OCI-LY3 (cell line): ENCODE measurements at regions not wholly inside any gene's neighbourhood (a gene's known extent, or its start where the extent isn't known, plus 50 kb on each side); places are given as distances from the start of the nearest gene placed in this dataset.

Experiments used
- H2AFZ ChIP-seq: fragments of 200-600, 300-600 bp; shearing (Covaris generic); 2 replicates; pipeline ENCODE4 v1.6.0; 2014; ENCODE audit warnings: antibody characterized with exemption, low read depth, low read length
- H3K27ac ChIP-seq: fragments of 200-600, 300-600 bp; sonication (generic); 2 replicates; pipeline ENCODE4 v1.5.1; 2014; ENCODE audit warnings: mild to moderate bottlenecking, low read length, moderate library complexity, mixed read lengths
- H3K27me3 ChIP-seq: fragments of 200-600, 300-600 bp; sonication (generic); 2 replicates; pipeline ENCODE4 v1.6.1; 2014; ENCODE audit warnings: low read depth, low read length, mixed read lengths
- H3K36me3 ChIP-seq: fragments of 200-600, 300-600 bp; sonication (generic); replicated peaks from 2 replicates; pipeline ENCODE3; 2014; ENCODE audit warnings: low read depth, low read length, mixed read lengths
- H3K4me1 ChIP-seq: fragments of 300-600, 200-600 bp; sonication (generic); 2 replicates; pipeline ENCODE4 v1.6.1; 2014; ENCODE audit warnings: low read length, mixed read lengths
- H3K4me2 ChIP-seq: fragments of 200-600, 300-600 bp; sonication (generic); 2 replicates; pipeline ENCODE4 v1.6.1; 2014; ENCODE audit warnings: low read length, mixed read lengths
- H3K4me3 ChIP-seq: fragments of 300-600, 200-600 bp; sonication (generic); 2 replicates; pipeline ENCODE4 v1.5.1; 2014; ENCODE audit warnings: antibody characterized with exemption, mild to moderate bottlenecking, low read length, moderate library complexity
- H3K79me2 ChIP-seq: fragments of 300-600, 200-600 bp; shearing (Covaris generic); 2 replicates; pipeline ENCODE4 v1.6.1; 2014; ENCODE audit warnings: mild to moderate bottlenecking, low read length, mixed read lengths
- H3K9ac ChIP-seq: fragments of 300-600, 200-600 bp; shearing (Covaris generic); 2 replicates; pipeline ENCODE4 v1.6.0; 2014; ENCODE audit warnings: mild to moderate bottlenecking, low read length, moderate library complexity
- H3K9me3 ChIP-seq: fragments of 200-600, 300-600 bp; shearing (Covaris generic); 2 replicates; pipeline ENCODE4 v1.6.1; 2014; ENCODE audit warnings: low read length, mixed read lengths; ENCODE audit not compliant: insufficient read depth
- H4K20me1 ChIP-seq: fragments of 200-600, 300-600 bp; sonication (generic); 2 replicates; pipeline ENCODE4 v1.6.1; 2016; ENCODE audit warnings: low read length, mixed read lengths; ENCODE audit not compliant: insufficient read depth
- EZH2phosphoT487 ChIP-seq: fragments of 200-600 bp; shearing (Covaris generic); IDR thresholded peaks from 2 replicates; pipeline ENCODE4 v1.6.1; 2018; ENCODE audit warnings: antibody characterized with exemption, mixed run types, low read depth
- TF ChIP-seq, protein P1 (sequence below): fragments of 200-600, 300-600 bp; sonication (generic); IDR thresholded peaks from 2 replicates; pipeline ENCODE4 v1.5.1; 2014; ENCODE audit warnings: antibody characterized with exemption, low read length, low read depth

GRCh38 chr5:35364350-35364749 is 134.1 kb upstream of the PRLR start:
- peak overlapping the region; percentile 41; the same call in 1 of the 2 replicates for H2AFZ ChIP-seq
- no peak overlapping the region for H3K9ac ChIP-seq
- H3K79me2 ChIP-seq: no peaks in the 10 kb centered on the region
- H3K4me2 ChIP-seq: 0 out of 2 replicates have a peak overlapping the region, but pooled peaks have one; percentile 29
- no peak overlapping the region for H3K27ac ChIP-seq
- no peak overlapping the region for H3K4me3 ChIP-seq
- H4K20me1 ChIP-seq: no peaks in the 10 kb centered on the region
- TF ChIP-seq, protein P1, sequence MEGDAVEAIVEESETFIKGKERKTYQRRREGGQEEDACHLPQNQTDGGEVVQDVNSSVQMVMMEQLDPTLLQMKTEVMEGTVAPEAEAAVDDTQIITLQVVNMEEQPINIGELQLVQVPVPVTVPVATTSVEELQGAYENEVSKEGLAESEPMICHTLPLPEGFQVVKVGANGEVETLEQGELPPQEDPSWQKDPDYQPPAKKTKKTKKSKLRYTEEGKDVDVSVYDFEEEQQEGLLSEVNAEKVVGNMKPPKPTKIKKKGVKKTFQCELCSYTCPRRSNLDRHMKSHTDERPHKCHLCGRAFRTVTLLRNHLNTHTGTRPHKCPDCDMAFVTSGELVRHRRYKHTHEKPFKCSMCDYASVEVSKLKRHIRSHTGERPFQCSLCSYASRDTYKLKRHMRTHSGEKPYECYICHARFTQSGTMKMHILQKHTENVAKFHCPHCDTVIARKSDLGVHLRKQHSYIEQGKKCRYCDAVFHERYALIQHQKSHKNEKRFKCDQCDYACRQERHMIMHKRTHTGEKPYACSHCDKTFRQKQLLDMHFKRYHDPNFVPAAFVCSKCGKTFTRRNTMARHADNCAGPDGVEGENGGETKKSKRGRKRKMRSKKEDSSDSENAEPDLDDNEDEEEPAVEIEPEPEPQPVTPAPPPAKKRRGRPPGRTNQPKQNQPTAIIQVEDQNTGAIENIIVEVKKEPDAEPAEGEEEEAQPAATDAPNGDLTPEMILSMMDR: no peak
- no peak for TF ChIP-seq EZH2phosphoT487
- peaks cover 38% of the 10 kb centered on the region for H3K4me1 ChIP-seq
- H3K36me3 ChIP-seq: no peaks in the 10 kb centered on the region
- no peaks in the 10 kb centered on the region for H3K27me3 ChIP-seq
- H3K9me3 ChIP-seq: no peaks in the 10 kb centered on the region

DNA sequence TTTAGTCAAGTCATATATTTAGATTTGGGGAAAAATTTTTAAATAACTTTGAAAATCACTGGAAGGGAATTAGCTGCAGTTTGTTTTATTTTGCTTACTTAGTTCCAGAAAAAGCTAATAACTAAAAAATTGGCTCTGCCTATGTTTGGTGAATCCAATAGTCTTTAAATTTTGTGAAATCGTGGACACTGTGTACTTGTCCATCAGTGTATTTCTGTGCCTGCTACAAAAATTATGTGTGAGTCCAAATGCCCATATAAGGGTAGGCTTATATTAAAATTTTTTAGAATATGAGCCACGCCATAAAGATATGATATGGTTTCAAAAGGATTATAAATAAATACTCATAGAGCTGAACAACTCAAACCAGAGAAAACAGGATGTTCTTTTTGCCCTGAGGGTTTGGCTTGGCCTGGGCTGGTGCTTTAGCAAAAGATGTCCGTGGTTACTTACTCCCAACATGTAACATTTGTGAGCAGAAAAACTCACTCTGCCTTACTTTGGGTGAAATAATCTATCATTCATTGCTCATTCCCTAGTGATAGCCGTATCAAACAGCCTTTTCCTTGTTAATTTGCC is 133.2 kb upstream of the PRLR start:
- H3K36me3 ChIP-seq: no peaks in the 10 kb centered on the region
- H2AFZ ChIP-seq: peak overlapping the region; percentile 41; the same call in 1 of the 2 replicates
- no peaks in the 10 kb centered on the region for H3K79me2 ChIP-seq
- H3K9me3 ChIP-seq: no peaks in the 10 kb centered on the region
- no peaks in the 10 kb centered on the region for H4K20me1 ChIP-seq
- H3K4me2 ChIP-seq: peak overlapping the region; percentile 29
- TF ChIP-seq EZH2phosphoT487: no peak
- TF ChIP-seq, protein P1: no peak
- peaks cover 38% of the 10 kb centered on the region for H3K4me1 ChIP-seq
- no peak overlapping the region for H3K27ac ChIP-seq
- no peak overlapping the region for H3K4me3 ChIP-seq
- no peak overlapping the region for H3K9ac ChIP-seq
- no peaks in the 10 kb centered on the region for H3K27me3 ChIP-seq

DNA sequence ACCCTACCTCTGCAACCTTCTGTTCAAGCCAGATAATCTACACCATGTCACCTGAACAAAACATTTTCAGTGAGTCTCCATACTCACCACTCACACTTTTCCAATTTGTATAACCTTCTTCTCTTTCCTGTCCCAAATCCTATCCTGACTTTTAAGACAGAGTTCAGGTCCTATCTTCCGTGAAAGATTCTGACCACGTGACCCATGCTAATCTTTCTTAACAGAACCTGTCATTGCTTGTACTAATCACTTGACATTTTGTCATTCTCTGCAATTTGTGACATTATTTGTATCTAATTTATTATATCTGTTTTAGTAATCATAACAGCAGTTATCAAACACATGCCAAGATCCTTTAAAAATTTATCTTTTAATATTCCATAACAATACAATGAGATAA is 132.5 kb upstream of the PRLR start:
- Histone ChIP-seq H3K9ac (no peak overlapping the region), H3K36me3 (no peaks in the 10 kb centered on the region), H3K27ac (no peak overlapping the region), H4K20me1 (no peaks in the 10 kb centered on the region), H2AFZ (no peak overlapping the region), H3K79me2 (no peaks in the 10 kb centered on the region), H3K4me2 (no peak overlapping the region), H3K27me3 (no peaks in the 10 kb centered on the region), H3K9me3 (no peaks in the 10 kb centered on the region), H3K4me3 (no peak overlapping the region), H3K4me1 (peaks cover 38% of the 10 kb centered on the region)
- TF ChIP-seq EZH2phosphoT487: no peak
- TF ChIP-seq, protein P1: no peak

DNA sequence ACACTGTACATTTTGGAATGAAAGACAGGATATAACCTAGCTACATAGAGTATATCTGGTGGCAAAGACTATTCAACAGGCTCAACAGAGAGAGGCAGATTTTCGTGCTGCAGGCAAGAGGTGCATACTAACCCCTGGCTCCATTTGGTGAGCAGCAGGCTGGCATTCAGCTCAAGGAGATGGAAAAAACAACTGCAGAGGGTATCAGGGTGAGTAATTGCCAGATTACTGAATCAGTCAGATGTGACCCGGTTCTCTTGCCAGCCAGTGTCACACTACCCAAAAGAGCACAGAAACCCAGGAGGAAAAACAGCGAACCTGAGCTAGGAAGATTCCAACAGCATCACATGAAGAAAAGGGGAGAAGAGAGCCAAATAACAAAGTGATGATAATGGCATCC is 130.4 kb upstream of the PRLR start:
- H3K9ac ChIP-seq: no peak overlapping the region; the same call in 1 of the 2 replicates

More for the DNA sequence above, 130.4 kb upstream of the PRLR start:
- TF ChIP-seq, protein P1: no peak
- TF ChIP-seq EZH2phosphoT487: no peak
- Histone ChIP-seq H3K27me3 (no peaks in the 10 kb centered on the region), H3K79me2 (no peaks in the 10 kb centered on the region), H3K27ac (no peak overlapping the region), H3K4me1 (peaks cover 36% of the 10 kb centered on the region), H3K4me3 (peak overlapping the region; percentile 13), H3K36me3 (no peaks in the 10 kb centered on the region), H2AFZ (peak overlapping the region; percentile 63; the same call in 1 of the 2 replicates), H3K4me2 (peak overlapping the region; percentile 57), H3K9me3 (no peaks in the 10 kb centered on the region), H4K20me1 (no peaks in the 10 kb centered on the region)
